ENCODE measurements at regions not wholly inside any gene's neighbourhood (a gene's known extent, or its start where the extent isn't known, plus 50 kb on each side); places are given as distances from the start of the nearest gene placed in this dataset.
A peak's percentile ranks its signal among the peaks of the same experiment; 100 is the strongest.

DNA sequence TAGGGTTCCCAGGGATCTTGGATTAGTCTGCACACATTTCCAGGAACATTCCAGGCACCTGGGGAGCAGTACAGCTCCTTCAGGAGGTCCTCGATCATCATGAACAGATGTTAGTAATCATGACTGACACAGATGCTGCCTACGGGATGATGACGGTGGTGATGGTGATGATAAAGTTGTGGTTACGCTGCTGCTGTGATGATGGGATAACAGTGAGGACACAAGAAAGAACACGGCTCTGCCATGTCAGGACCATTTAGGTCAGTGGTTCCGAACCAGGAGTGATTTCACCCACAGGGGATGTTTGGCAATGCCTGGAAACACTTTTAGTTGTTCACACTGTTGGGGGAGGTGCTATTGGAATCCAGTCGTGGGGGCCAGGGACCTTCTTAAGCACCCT is 1193.0 kb downstream of the UQCRFS1 start:
- DNase-seq, result no peak

DNA sequence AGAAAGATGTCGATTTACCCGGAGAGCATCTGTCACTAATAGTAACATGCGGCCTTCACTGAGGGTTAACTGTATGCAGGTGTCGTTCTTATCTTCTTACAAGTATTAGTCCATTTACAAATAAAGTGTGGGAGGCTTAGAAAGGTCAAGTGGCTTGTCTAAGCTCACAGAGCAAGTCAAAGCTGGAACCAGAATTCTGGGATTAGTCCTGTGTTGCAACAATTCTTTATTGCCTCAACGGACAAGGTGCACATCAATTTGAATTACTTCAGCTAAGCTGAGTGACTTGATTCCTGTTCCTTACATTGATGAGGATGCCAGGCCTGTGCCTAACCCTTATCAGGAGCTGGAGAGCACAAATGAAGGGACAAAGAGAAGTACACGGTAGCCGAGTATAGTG is 1193.6 kb downstream of the UQCRFS1 start:
- no peak for DNase-seq

DNA sequence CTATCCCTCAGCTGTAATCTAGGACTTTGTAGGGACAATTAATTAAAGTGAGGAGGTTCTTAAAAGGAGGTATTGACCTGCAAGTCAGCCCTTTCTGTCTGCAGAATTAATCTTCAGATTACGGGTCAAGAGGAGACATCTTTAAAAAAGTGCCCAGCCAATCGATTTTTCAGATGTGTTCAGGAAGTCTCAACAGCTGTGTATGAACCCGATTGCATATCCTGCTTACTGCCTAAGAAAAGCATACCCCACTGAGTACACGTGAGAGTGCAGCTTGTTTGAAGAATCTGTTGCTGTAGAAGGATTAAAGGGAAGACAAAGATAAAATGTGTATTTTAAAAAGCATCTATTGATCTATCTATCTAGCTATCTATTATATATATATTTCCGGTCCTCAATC is 1194.5 kb downstream of the UQCRFS1 start:
- no peak for DNase-seq

DNA sequence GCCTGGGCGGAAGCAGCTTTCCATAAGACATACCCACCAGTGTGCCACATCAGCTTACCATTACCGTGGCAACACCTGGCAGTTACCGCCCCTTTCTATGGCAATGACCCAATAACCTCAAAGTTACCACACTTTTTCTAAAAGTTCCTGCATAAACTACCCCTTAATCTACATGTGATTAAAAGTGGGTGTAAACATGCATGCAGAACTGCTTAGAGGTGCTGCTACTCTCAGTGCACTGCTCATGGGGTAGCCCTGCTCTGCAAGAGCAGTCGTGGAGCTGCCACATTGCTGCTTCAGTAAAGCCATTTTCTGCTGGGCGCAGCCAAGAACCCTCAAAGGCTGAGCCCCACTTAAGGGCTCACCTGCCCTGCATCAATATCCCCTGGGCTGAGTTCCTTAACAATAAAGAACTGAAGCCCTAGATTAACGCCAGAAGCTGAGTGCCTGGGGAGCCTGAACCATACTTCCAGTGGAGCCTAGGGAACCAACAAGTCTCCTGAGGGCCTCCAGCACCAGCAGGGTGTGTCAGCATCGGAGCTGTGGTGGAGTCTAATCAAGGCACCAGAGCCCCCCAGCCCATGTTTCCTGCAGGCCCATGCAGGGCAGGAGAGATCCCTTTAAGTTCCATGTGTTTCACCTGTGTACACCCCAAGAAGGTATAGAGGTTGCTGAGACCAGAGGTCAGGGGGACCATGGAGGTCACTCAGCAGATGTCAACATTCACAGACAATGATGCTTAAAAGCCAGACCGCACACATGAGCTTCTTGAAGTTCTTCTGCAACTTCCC is 1198.1 kb downstream of the UQCRFS1 start:
- DNase-seq, result no peak

DNA sequence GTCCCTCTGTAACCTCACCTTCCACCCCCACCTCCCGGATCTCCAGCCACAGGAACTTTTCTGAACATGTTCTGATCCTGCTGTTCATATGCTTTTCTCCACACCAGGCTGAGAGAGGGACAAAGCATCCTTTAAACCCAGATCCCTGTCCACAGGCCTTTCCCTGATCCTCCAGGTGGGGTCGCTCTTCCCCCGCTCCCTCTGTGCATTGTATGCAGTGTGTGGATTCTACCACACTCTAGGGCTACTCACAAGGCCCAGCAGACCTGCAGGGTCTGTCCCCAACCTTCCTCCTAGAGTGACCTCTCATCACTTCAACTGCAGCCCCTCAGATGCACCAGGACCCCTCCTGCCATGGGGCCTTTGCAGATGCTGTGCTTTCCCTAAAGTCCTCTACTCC is 1200.6 kb downstream of the UQCRFS1 start:
- no peak for DNase-seq

DNA sequence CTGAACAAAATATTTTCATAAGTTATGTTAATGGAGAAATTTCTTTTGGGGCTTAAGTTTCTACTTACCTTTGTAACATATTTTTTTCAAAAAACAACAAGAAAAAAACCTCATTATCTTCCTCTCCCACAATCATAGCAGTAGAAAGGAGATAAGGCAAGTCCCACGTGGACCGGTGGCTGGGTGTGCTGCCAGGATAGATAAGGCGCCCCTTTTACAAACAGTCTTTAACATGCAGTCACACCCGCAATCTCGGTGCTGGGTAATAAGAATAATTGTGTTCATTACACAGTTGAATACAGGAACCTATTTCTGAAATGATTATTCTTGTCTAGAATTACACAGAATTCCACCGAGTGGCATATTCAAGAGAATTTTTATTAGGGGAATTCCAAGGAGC is 1202.3 kb downstream of the UQCRFS1 start:
- no peak for DNase-seq

DNA sequence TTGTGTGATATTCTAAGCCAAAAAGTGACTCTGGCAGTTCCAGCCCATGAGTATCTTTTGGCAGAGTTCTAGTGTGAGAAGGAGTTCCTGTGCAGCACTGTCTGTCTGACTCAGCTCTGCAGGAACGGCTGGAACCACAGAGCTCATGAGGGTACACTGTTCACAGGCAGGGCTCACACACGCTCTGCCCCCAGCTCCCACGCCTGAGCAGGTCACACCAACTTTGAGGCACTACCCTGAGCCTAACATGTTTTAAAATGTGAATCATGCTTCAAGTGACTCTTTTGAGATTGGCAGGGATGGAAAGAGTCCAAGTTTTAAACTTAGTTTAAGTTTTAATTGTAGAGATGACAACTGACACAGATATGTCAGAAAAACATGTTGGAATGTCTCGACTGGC is 1203.3 kb downstream of the UQCRFS1 start:
- no peak for DNase-seq

DNA sequence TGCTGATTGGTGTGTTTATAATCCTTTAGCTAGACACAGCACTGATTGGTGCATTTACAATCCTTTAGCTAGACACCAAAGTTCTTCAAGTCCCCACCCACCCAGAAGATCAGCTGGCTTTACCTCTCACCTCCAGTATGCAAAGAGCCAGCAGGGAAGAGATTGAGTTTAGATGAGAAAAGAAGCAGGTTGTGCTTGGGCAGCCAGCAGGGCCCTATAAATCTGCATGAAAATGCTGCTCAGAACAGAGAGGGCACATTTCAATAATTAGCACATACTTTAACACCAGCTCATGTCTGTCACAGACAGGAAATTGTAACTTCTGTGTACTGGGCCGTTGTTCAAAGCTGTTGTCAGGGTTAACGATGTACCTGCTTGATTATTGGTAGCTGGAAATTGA is 1204.3 kb downstream of the UQCRFS1 start:
- no peak for DNase-seq

DNA sequence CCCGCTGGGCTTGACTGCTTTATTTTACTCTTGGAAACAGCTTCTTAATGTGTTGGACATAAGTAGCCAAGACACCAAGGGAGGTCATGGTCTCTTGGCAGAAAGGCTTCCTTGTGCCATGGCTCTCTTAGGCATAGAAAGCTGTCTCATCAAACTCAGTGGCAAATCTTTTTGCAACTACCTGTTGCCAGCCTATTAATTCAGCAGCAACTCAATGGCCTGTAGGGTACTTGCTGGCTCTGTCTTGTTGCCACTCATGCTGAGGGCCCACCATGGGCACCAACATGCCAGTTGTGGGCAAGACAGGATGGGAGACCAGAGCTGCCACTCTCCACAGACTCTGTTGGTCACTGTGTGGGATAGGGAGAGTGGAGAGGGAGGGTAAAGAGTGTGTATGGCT is 1209.4 kb downstream of the UQCRFS1 start:
- DNase-seq, result no peak

DNA sequence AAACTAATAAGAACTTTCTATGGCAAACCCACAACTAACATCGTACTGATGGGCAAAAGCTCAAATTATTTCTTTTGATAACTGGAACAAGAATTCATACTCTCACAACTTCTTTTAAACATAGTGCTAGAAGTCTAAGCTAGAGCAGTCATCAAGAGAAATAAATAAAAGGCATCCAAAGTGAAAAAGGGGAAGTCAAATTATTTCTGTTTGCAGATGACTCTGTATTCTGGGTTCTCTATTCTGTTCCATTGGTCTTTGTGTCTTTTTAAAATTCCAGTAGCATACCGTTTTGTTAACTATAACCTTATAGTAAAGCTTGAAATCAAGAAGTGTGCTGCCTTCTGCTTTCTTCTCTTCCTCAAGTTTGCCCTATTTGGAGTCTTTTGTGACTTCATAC is 1215.9 kb downstream of the UQCRFS1 start:
- DNase-seq, result no peak

DNA sequence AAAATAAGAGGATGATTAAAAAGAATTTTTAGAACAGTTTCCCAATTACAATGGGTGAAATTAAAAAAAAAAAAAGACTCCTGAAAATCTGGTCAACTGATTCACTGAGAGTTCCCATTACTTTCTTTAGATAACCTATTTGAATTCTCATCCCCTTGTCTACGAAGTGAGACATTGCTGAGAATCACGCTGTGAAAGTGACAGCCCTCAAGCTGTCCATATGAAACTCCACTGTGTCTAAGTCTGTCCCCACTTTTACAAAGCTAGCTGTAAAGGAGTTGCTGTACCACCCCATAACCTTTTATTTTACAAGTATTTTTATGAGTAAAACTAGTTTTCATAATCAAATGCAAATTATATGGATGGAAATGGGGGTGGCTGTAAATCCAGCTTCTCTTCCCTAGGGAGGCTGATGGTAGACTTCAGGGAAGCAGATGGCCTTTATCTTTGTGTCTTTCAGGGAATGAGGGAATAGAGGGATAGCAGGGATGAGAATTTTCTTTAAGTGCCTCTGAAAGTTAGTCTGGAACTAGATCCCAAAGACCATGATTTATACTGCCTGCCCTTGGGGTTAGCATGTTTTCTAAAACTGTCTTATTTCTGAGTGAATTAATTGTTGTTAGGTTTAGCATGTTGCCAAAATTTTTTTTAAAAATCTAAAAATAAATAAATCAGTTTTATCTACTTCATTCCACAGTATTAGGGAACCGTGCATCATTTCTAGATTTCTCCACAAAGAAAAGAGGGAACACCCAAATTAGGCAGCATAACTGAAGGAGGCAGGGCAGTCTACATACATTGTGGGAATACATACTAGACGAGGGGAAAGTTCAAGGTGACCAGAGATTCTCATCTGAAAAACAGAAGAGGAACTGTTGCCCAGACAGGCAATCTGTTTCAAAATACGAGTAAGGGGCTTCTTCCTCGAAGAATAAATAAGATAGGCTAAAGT is 1219.1 kb downstream of the UQCRFS1 start:
- peak; percentile 51 for DNase-seq

DNA sequence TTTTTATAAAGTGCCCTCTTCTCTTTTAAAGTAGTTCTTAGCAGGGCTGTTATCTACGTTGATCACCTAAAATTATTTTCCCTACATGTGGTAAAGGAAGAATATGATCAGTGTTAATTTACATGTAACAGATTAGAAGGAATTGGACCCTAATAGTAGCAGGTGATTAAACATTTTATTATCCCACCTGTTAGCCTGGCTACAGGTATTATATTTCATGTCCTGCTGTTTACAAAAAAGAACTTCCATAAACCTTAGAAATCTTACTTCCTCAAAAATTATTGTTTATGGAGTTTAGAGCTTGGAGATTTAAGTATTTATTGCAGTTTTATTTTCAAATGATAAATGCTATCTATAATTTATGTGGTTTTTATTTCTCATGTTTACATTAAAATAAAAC is 1226.7 kb downstream of the UQCRFS1 start:
- no peak for DNase-seq

DNA sequence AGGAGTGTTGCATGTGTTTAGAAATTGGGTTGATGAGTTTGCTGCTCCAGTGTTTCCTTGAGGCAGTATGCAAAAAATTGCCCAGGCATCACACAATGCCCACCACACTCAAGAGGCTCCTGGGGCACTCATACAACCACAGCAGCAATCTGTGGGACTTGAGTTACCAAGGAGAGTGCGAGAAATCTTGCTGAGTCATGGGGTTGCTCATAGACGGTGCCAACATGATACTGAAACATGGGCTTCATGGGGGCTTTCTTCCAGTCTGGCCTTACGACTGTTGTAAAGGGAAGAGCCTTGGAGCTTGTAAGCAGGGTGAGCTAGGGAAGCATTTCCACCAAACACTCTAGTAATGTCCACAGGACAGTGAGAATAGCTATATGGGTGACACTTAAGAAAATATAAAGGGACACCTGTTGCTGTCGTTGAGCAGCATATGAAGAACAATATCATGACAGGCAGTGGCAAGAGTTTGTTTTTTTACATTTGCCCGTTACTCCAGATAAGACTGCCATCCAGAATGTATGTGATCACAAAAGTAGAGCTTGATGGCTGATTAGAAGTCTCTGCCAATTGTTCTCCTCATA is 1237.4 kb downstream of the UQCRFS1 start:
- DNase-seq, result no peak

DNA sequence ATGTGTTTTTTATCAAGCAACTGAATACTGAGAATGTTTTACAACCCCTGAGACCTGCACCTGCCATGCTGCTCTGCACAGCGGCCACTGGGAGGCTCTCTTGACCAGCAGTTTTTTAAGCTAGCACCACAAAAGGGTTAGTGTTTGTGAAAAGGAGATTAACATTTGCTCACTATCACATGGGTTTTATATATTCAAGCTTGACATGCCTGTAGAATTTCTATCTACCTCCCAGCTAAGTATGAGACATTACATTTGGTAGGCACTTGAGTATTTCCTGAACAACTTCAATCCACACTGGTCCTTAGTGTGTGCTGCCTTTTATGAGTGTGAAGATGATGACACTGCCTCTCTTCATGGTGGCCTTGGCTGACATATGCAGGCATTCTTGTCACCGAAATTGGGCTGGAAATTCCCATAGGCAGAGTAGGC is 1238.9 kb downstream of the UQCRFS1 start:
- DNase-seq, result no peak

DNA sequence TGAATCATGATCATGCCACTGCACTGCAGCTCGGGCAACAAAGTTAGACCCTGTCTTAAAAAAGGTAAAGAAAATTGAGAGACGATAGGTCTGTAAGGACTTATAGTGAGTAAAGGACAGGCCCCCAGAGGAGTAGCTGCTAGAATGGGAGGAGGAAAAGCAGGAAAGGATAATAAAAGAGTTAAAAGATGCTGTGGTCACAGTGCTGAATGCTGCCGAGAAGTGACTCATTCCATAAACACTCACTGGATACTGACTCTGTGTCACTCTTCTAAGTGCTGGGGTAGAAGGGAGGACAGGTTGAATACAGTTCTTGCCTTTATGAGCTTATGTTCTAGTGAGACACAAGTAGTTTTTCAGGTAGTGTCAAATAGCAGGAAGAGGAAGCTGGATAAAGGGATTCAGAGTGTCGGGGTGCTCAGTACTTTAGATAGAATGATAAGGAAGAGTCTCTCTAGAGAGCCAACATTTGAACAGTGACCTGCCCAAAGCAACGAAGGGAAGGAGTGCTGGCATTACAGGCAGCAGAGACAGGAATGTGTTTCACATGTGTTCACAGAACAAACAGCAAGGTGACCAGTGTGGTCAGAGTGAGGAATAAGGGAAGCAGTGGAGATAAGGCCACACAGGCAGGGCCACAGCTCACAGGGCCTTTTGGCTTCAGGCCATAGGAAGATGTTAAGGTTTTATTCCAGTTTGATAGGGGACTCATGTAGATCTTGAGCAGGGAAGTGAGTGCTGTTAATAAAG is 1240.5 kb downstream of the UQCRFS1 start:
- DNase-seq, result no peak

DNA sequence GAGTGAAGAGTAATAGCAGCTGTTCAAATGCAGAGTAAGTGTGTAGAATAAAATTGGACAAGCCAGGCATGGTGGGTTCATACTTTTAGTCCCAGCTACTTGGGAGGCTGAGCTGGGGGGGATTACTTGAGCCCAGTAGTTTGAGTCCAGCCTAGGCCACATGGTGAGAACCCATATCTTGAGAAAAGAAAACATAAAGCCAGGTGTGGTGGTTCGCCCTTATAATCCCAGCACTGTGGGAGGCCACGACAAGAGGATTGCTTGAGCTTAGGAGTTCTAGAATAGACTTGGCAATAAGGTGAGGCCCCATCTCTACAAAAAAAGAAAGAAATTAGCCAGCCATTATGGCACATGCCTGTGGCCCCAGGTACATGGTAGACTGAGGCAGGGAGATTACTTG is 1241.1 kb downstream of the UQCRFS1 start:
- no peak for DNase-seq

DNA sequence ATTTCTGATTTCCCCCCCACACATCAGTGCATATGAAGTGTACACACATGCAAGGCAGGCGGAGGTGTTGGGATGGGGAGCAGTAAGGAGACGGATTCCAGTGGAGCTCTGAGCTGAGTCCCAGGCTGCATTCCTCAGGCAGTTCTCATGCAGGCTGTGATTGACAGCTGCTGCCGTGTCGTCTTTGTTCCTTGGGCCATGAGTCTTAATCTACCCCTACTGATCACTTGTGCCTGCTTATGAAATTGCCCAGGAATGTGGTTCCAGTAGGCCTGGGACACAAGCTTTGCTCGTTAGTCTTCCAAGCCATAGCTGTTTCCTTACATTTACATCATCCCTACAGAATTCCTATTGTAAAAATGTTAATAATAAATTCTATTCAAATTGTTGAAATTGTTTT is 1241.9 kb downstream of the UQCRFS1 start:
- DNase-seq, result no peak

DNA sequence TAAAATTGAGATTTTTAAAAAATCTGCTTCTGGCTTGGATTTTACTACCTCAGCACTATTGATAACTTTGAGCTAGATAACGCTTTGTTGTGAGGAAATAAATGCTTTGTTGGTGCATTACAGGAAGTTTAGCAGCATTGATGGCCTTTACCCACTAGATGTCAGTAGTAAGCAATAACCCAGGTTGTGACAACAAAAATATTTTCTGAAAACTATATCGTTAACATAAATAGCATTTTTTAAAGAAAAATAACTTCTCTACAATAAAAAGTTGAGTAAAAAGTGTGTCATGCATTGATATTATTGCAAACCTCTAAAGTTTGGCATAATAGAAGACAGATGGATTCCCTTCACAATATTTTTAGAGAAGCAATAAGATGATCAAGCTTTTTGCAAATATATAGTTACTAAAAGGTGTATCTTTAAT is 1246.5 kb downstream of the UQCRFS1 start:
- no peak for DNase-seq

DNA sequence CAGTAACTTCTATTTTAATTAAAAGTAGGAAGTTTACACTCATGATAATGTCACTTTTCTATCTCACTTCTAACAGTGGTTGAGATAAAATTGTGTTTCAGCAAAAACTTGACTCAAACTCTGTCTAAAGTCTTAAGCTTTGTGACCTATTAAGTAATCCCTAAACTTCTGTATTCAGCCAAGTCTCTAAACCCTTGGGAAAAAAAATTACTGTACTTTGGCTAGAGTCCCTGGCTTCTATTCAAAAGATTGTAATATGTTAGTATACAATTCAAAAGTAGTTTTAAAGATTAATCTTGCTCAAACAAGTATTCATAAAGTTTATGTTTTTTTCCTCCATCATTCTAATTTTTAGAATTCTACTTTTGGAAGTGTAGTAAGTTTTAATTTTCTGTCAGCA is 1248.8 kb downstream of the UQCRFS1 start:
- no peak for DNase-seq

DNA sequence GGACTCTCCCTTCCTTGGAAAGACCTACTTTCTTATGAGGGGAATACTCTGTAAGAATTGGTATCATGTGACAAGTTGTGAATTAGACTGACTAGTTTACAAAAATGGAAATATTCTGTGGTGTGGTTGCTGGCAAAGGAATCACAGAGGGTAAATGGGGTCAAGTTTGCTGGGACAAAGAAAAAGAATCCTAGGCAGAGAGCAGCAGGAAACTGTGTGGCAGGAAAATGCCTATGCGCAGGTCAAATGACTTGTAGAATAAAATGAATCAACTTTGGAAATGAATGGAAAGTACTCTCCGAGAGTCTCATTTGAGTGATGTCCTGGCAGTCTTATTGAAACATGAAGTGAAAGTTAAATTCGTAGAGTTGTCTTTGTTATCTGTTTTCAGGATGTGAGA is 1250.7 kb downstream of the UQCRFS1 start:
- no peak for DNase-seq

DNA sequence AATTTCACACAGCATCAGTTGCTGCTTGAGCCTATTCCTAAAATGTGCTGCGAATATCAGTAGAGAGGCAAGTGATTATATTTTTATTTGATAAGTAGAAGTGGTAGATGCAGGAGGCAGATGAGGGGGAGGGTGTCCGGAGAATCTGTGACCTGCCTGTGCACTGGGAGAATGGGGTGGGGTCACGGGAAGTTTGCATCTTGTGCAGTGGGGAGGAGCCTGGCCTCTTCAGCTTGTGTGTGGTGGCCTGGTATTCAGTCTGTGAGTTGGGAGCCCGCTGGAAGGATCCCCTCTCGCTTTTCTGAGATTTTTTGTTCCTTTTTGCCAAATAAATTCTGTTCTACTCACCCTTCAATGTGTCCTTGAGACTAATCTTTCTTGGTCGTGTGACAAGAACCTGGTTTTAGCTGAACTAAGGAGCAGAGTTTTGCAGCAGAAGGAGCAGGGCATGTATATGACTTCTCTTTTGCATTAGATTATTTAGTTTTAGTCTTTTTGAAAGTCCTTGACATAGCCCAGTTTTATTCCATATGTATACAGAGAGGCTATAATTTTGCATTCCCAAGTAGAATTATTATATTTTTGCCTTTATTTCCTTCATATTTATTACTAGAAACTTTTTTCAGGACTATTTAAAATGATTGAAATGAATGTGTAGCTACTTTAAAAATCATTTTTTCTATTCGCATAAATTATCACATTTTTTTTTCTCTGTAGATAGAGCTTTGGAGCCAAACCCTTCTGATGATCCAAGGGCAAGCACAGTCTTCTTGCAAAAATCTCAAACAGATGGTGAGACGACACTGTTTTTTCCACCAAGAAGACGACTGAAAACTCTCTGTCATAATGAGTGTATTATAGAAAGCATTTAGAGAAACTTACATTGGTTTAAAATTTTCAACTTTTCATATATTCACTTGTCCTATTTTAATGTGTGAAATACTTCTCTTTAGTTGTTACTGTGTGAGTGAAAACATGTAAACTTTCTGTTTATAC is 1257.2 kb downstream of the UQCRFS1 start:
- no peak for DNase-seq
